Esophagus squamous epithelium (tissue), 5 donors: ENCODE measurements at regions not wholly inside any gene's neighbourhood (a gene's known extent, or its start where the extent isn't known, plus 50 kb on each side); places are given as distances from the start of the nearest gene placed in this dataset.

Experiments
- DNase-seq: peaks from one replicate; lab custom pipeline; 2025; lab: John Stamatoyannopoulos, UW
- H3K27ac ChIP-seq, 4 donors: fragments of 200-600 bp; sonication (generic); one replicate each; pipeline ENCODE4 v1.5.1; 2016 to 2019; ENCODE audit warnings: mild to moderate bottlenecking in 1 of 4
- H3K27me3 ChIP-seq, 4 donors: fragments of 200-600 bp; sonication (generic); 1 replicate in 3 of 4; 2 replicates in 1 of 4; pipeline versions ENCODE4 v1.5.1 to v1.6.0; 2017 to 2021; ENCODE audit warnings: antibody characterized with exemption in 1 of 4
- H3K36me3 ChIP-seq, 3 donors: fragments of 200-600 bp; sonication (generic); one replicate each; pipeline ENCODE4 v1.5.1; 2016 to 2019
- H3K4me1 ChIP-seq, 3 donors: fragments of 200-600 bp; sonication (generic); one replicate each; pipeline ENCODE4 v1.5.1; 2017 to 2019
- H3K4me3 ChIP-seq, 4 donors: fragments of 200-600 bp; sonication (generic); 1 replicate in 3 of 4; 2 replicates in 1 of 4; pipeline ENCODE4 v1.5.1; 2016 to 2019; ENCODE audit warnings: mild to moderate bottlenecking in 2 of 4, moderate library complexity in 1 of 4
- H3K9me3 ChIP-seq, 3 donors: fragments of 200-600 bp; sonication (generic); one replicate each; pipeline ENCODE4 v1.5.1; 2016 to 2019
- POLR2A ChIP-seq, 4 donors: fragments of 450-650 bp; IDR thresholded peaks; one replicate each; pipeline ENCODE4 v1.6.1; 2017; ENCODE audit warnings: antibody characterized with exemption in 4 of 4, mild to moderate bottlenecking in 4 of 4, moderate library complexity in 3 of 4
- WGBS, 2 donors: methylation state at CpG; one replicate each; pipeline ENCODE4 v1.1.5; 2018; 5-methylcytosine and 5-hydroxymethylcytosine counted together
- intact Hi-C: fragments of 100-400 bp; cut with DNase I; formaldehyde crosslinking; loops from one replicate; pipeline ENCODE4 v1.15.0; 2022
- TF ChIP-seq, protein P1 (sequence below), 6 experiments: fragments of 450-650 bp in 4 of 6; fragments of 200-600 bp in 2 of 6; sonication (generic) in 2 of 6; IDR thresholded peaks; one replicate each; pipeline ENCODE4 v1.5.1; 2016 to 2019; ENCODE audit warnings: antibody characterized with exemption in 6 of 6, mild to moderate bottlenecking in 4 of 6, moderate library complexity in 4 of 6
- donor health status: DM: yes; HTN: yes; CAD: no.

DNA sequence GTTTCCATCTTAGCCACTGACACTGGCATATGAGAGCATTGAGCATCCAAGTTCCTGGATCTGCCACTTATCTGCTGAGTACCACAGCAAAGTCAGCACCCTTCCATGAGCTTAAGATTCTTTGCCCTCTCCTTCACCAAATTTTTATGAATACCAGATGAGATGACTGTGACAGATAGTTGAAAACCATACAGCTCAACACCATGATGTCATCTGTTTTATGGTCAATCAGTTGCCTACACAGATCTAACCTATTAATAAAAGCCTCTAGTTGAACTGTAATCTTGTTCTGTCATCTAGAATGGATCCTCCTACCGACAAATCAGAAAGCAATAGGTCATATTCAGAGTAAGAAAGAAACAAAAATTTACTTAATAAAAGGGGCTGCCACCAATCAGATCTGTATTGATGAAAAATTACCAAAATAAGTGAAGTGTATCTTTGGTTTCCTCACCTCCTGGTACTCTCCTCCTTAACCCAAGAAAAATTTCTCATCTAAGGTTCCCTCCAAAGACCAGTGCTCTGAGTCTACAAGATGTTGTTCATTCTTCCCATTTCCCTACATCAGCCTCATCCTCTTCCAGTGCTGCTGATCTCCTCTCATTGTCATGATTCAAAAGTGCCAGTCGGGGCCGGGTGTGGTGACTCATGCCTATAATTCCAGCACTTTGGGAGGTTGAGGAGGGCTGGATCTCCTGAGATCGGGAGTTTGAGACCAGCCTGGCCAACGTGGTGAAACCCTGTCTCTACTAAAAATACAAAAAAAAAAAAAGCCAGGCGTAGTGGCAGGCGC is 138.8 kb upstream of the CTTNBP2NL start:
- no peaks in the 10 kb centered on the region for H3K9me3 ChIP-seq
- H3K4me3 ChIP-seq = no peak overlapping the region
- 74 to 90% methylated on average over 5 to 6 of the region's 7 CpGs for WGBS, 2 donors
- H3K27ac ChIP-seq = no peak overlapping the region
- H3K4me1 ChIP-seq = peaks cover 0 to 9% (median 0%) of the 10 kb centered on the region in 3 donors
- DNase-seq = no peak
- peaks cover 0 to 19% (median 0%) of the 10 kb centered on the region in 4 donors for H3K27me3 ChIP-seq
- intact Hi-C loops = no loop called here
- no peak for TF ChIP-seq POLR2A (IDR thresholded peaks at IDR 0.05)
- TF ChIP-seq, protein P1, sequence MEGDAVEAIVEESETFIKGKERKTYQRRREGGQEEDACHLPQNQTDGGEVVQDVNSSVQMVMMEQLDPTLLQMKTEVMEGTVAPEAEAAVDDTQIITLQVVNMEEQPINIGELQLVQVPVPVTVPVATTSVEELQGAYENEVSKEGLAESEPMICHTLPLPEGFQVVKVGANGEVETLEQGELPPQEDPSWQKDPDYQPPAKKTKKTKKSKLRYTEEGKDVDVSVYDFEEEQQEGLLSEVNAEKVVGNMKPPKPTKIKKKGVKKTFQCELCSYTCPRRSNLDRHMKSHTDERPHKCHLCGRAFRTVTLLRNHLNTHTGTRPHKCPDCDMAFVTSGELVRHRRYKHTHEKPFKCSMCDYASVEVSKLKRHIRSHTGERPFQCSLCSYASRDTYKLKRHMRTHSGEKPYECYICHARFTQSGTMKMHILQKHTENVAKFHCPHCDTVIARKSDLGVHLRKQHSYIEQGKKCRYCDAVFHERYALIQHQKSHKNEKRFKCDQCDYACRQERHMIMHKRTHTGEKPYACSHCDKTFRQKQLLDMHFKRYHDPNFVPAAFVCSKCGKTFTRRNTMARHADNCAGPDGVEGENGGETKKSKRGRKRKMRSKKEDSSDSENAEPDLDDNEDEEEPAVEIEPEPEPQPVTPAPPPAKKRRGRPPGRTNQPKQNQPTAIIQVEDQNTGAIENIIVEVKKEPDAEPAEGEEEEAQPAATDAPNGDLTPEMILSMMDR (IDR thresholded peaks at IDR 0.05) = no peak
- H3K36me3 ChIP-seq = no peaks in the 10 kb centered on the region

DNA sequence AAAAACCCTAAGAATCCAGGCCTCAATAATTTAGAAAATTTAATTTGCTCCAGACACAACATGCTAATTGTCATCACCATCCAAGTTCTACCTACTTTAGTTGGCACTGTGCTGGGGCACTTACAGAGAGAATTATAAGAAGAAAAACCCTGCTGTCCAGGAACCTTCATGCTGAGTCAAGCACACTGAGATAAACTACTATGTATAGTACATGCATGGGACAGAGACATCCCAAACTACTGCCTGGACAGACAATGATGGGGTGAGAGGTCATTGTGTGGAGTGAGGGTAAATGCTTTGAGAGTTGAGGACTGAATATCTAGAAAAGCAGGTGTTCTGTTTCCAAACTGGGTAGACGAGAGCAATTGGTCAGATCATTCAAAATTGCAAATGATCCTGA is 135.3 kb upstream of the CTTNBP2NL start:
- intact Hi-C loops = no loop called here
- Histone ChIP-seq H3K27ac (no peak overlapping the region), H3K27me3 (peaks cover 0 to 1% (median 0%) of the 10 kb centered on the region in 4 donors), H3K36me3 (no peaks in the 10 kb centered on the region), H3K4me3 (no peak overlapping the region), H3K4me1 (peaks cover 0 to 29% (median 14%) of the 10 kb centered on the region in 3 donors), H3K9me3 (no peaks in the 10 kb centered on the region)
- TF ChIP-seq, protein P1 (IDR thresholded peaks at IDR 0.05) = no peak
- TF ChIP-seq POLR2A (IDR thresholded peaks at IDR 0.05) = no peak
- no peak for DNase-seq
- 82 to 93% methylated on average over 1 of the region's 1 CpG for WGBS, 2 donors

DNA sequence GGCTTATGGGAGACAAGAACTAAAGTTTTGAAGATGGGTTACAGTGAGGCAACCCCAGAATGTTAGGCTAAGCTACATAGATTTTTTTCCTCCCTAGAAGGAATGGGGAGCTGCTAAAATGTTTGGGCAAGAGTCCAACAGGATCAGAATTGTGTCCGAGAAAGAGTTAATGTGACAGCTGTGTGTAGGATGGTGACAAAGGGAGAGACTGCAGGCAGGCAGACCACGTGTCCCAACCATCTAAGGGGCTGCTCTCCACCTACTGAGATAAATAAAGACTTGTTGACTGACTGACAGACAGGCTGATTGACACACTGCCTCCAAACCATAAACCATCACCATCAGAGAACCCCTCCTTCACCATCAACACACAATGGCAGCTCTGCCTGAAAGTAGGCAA is 133.7 kb upstream of the CTTNBP2NL start:
- WGBS, 2 donors = 47 to 57% methylated on average over 2 of the region's 2 CpGs
- Histone ChIP-seq H3K27me3 (no peaks in the 10 kb centered on the region), H3K27ac (no peak overlapping the region), H3K9me3 (no peaks in the 10 kb centered on the region), H3K4me3 (no peak overlapping the region), H3K36me3 (no peaks in the 10 kb centered on the region), H3K4me1 (peaks cover 0 to 30% (median 15%) of the 10 kb centered on the region in 3 donors)
- no peak for DNase-seq
- TF ChIP-seq POLR2A (IDR thresholded peaks at IDR 0.05) = no peak
- TF ChIP-seq, protein P1 (IDR thresholded peaks at IDR 0.05) = no peak
- intact Hi-C loops = no loop called here

DNA sequence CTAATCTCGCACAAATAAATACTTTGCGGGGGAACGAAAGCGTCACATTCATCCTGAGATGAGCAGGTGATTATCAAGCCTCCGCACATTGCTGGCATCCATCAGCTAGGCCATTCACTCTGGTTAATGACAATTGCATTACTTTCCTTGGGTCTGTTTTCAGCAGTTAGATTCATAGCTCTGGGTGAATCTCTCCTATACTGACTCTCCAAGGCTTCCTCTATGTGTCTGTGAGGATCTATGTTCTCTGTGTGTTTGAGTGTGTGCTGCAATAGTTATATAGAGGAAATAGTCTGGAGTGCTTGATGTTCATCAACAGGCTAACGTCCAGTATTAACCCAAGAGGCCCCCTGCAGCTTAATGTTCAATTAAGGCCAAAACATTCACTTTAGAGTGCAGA is 133.0 kb upstream of the CTTNBP2NL start:
- DNase-seq = no peak
- 81 to 86% methylated on average over 6 of the region's 6 CpGs for WGBS, 2 donors
- intact Hi-C loops = no loop called here
- Histone ChIP-seq H3K27ac (no peak overlapping the region), H3K27me3 (no peaks in the 10 kb centered on the region), H3K36me3 (no peaks in the 10 kb centered on the region), H3K4me3 (no peak overlapping the region), H3K9me3 (no peaks in the 10 kb centered on the region), H3K4me1 (peaks cover 0 to 37% (median 23%) of the 10 kb centered on the region in 3 donors)
- no peak for TF ChIP-seq POLR2A (IDR thresholded peaks at IDR 0.05)
- TF ChIP-seq, protein P1 (IDR thresholded peaks at IDR 0.05) = no peak

DNA sequence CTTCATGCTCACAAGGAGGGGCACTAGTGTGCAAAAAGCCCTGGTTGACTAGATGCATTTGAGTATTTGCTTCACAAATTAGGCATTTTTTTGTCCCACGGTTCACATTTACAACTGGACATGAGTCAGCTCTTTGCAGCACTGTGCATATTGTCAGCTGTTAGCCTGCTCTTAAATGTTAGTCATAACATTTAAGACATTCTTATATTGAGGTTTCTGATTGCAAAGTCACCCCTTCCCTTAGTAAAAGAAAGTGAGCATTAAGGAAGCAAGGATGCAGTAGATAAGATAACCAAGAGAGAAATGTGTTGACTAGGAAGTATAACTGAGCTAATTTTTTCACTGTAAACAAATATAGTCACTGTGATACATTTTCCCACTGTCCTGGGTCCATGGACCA is 132.6 kb upstream of the CTTNBP2NL start:
- intact Hi-C loops = no loop called here
- no peak overlapping the region for H3K4me3 ChIP-seq
- H3K27me3 ChIP-seq = no peaks in the 10 kb centered on the region
- peak overlapping the region in 1 of 4 donors; percentile 55 for H3K27ac ChIP-seq
- no peaks in the 10 kb centered on the region for H3K9me3 ChIP-seq
- no peak for DNase-seq
- H3K36me3 ChIP-seq = no peaks in the 10 kb centered on the region
- peaks cover 0 to 41% (median 24%) of the 10 kb centered on the region in 3 donors for H3K4me1 ChIP-seq
- no peak for TF ChIP-seq POLR2A (IDR thresholded peaks at IDR 0.05)
- TF ChIP-seq, protein P1 (IDR thresholded peaks at IDR 0.05) = no peak
- WGBS, 2 donors = 9 to 42% methylated on average over 1 of the region's 1 CpG
